GM18502 (cell line): ENCODE measurements at regions not wholly inside any gene's neighbourhood (a gene's known extent, or its start where the extent isn't known, plus 50 kb on each side); places are given as distances from the start of the nearest gene placed in this dataset.
"Not testable (repeated sequence)": the region's sequence is repeated elsewhere in the genome, so short reads cannot be mapped to it uniquely, and the experiment has no call there.

Experiments
- ATAC-seq: cut with Tn5 transposase; IDR thresholded peaks from one replicate; pipeline ENCODE4 v1.9.1; 2021; ENCODE audit warnings: mild to moderate bottlenecking; ENCODE audit not compliant: unreplicated experiment, poor library complexity

DNA sequence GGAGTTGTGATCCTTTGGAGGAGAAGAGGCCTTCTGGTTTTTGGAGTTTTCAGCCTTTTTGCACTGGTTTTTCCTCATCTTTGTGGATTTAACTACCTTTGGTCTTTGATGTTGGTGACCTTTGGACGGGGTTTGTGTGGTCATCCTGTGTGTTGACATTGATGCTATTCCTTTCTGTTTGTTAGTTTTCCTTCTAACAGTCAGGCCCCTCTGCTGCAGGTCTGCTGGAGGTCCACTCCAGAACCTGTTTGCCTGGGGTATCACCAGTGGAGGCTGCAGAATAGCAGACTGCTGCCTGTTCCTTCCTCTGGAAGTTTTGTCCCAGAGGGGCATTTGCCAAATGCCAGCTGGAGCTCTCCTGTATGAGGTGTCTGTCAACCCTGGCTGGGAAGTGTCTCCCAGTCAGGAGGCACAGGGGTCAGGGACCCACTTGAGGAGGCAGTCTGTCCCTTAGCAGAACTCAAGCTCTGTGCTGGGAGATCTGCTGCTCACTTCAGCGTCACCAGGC lies 149.4 kb upstream of the G2E3 start:
- ATAC-seq = not testable (repeated sequence)

DNA sequence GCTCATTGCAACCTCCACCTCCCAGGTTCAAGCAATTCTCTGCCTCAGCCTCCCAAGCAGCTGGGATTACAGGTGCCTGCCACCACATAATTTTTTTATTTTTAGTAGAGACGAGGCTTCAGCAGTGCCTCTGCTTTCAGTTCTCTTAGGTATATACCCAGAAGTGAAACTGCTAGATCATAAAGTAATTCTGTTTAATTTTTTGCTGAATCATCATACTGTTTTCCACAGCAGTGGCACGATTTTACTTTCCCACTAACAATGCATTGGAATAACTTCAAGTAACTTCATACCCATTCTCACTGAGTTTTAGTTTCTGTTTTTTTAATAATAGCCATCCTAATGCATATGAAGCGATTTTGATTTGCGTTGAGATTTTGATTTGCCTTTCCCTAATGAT lies 148.0 kb upstream of the G2E3 start:
- no peak for ATAC-seq

DNA sequence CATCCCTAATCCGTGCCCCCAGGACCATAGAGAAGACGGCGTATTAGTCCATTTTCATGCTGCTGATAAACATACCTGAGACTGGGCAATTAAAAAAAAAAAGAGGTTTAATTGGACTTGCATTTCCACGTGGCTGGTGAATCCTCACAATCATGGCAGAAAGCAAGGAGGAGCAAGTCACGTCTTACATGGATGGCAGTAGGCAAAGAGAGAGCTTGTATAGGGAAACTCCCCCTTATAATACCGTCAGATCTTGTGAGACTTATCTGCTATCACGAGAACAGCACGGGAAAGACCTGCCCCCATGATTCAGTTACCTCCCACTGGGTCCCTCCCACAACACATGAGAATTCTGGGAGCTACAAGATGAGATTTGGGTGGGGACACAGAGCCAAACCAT lies 145.8 kb upstream of the G2E3 start:
- ATAC-seq = not testable (repeated sequence)

- ATAC-seq = no peak
Measured at GRCh38 chr14:30417121-30417520, 141.8 kb upstream of the G2E3 start.

DNA sequence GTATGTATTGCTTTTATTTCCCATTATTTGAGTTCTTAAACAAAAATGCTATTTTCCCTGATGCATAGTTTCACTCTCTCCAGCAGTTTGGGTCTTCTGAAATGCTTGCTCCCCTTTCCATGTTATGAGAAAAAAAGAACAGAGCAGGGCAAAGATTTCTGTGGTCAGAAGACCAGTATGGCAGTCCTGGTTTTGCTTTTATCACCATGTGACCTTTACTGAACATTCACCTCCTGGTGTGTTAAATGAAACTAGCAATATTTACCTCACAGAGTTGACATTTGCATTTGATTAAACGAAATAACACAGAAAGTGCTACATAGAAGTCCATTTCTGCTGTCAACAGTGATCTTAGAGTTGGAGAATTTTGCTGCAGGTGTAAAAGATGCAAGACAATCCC lies 141.0 kb upstream of the G2E3 start:
- no peak for ATAC-seq

GRCh38 chr14:30419037-30419436 lies 139.9 kb upstream of the G2E3 start:
- ATAC-seq = no peak

GRCh38 chr14:30420515-30420914 lies 138.4 kb upstream of the G2E3 start:
- ATAC-seq = no peak

GRCh38 chr14:30426463-30426862 lies 132.5 kb upstream of the G2E3 start:
- no peak for ATAC-seq

- ATAC-seq = no peak
Measured at GRCh38 chr14:30427401-30427800, 131.6 kb upstream of the G2E3 start.

GRCh38 chr14:30427846-30428245 lies 131.1 kb upstream of the G2E3 start:
- no peak for ATAC-seq

DNA sequence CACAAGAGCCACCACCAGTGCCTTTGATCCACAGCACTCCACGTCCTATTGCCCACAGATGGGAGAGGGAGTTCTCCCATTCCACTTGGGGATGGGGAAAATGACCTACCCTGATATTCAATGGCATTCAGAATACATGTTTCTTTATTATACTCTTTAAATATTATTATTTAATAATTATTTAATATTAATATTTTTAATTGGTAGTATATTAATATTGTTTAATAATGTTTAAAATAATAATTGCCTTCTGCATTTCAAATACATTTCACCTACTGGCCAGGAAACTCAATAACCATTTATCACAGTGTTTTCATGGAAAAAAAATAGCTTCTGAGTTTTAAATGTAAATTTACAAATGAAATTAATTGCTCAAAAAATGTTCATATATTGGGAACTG lies 127.4 kb upstream of the G2E3 start:
- ATAC-seq = no peak

DNA sequence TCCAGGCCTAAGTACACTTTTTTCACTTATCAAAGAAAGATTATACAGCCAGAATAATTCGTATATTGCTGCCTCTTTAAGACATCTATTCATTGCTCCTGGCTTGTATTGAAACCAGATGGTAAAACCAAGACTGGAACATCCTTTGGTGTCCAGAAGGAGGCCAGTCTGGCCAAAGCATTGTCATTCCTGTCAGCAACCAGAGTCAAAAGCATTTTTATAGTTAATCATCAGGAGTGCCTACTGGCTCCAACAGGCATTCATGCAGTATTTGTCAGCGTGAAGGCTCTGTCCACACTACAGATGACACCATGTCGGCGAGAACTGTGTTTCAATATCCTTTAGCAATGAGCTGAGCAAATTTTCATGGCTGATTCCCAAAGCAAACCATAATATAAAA lies 118.0 kb upstream of the G2E3 start:
- no peak for ATAC-seq

DNA sequence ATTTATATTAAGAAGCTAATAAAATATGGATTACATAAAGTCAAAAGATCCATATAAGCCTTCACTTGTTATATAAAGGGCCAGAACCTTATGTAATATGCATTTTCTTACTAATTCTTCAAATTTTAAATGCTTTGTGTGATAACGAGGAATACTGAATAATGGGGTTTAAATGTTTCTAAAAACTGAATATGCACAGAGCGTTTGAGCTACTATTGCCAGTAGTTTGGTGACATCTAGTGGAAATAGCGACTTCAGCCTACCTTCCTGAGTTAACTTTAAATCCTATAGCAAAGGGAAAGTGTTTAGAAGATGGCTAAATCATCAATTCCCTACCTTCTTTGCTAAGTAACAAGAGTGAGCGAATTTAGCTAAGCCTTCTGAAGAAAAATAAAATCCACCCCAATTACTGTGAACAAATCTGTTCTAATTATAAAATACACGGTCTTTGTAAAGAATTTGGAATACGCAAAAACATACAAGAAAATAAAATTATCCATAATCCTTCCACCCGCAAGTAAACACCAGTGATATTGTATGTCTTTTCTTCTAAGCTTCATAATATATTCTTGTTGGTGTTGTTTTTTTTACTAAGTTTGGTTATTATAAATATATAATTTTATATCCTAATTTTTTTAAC lies 115.5 kb upstream of the G2E3 start:
- ATAC-seq = no peak

- ATAC-seq = no peak
Measured at GRCh38 chr14:30444451-30444850, 114.5 kb upstream of the G2E3 start.

- no peak for ATAC-seq
Measured at GRCh38 chr14:30445011-30445793, 113.8 kb upstream of the G2E3 start.

DNA sequence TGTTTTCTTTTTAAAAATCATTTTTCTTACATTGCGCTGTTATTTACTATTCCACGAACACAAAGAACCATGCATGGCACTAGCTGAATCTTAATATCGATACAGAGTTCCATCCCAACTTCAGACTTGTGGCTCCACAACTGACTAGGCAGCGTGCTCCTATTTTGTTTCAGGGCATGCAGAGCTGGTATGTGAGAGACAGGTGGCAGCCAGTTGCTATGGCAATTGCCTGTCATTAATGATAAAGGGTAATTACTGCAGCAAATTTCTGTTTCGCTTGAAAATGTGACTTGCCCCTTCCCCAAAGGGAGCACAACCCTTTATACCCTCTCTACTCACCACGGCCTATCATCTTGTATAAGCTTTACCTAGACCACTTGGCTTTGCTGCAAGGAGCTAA lies 113.1 kb upstream of the G2E3 start:
- no peak for ATAC-seq

GRCh38 chr14:30450631-30451545 lies 108.1 kb upstream of the G2E3 start:
- ATAC-seq = no peak

DNA sequence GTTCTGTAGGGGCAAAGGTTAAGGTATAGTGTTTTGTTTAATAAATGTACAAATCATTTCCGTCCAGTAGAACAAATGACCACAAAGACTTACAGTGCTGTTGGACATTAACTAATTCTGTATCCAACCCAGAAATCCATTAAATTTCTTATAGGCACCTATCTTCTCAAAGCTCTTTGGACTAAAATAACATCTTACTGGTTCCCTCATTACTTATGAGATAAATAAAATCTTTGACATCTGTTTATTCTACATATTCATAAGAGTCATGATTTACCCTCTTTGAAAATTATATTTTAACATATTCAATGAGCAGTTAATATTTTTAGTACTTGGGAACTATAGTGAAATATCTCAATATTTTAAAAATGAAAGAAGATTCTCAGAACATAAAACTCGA lies 102.7 kb upstream of the G2E3 start:
- ATAC-seq = no peak

DNA sequence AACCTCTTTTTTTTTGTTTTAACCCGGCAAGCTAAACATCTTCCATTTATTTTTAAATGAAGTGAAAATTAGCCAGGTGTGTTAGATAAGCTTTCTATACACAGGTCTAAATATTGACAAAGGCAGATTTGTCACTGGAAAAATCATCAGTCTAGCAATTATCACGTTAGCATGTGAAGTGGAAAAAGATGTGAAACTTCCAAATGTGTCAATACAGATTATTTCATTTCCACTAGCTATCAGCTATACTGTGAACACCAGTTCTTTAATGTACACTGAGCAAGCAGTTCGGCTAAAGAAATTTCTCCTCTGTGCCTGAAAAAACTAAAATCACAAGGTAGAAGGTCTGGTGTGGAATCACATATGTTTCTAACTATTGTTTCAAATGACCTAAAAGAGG lies 96.6 kb upstream of the G2E3 start:
- ATAC-seq = no peak

DNA sequence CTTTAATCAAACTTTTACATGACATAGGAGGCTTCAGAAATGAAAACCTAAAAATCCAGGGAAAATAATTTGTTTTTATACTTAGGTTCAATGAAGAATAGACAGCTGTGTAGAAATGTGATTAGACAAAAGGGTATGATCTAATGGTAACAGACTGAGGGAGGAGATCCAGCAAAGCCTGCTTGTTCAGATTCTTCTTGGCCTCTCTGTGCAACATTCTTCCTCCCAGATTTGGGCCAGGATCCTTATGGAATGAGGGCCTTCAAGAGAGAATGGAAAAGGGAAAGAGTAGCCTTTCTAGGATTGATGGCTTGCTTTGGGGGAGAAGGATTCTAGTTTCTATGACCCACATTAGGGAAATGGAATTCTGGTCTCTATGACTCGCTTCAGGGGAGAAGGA lies 94.5 kb upstream of the G2E3 start:
- ATAC-seq = no peak

- no peak for ATAC-seq
Measured at GRCh38 chr14:30468354-30468753, 90.6 kb upstream of the G2E3 start.
